ENCODE measurements at regions not wholly inside any gene's neighbourhood (a gene's known extent, or its start where the extent isn't known, plus 50 kb on each side); places are given as distances from the start of the nearest gene placed in this dataset.

- no peak for TF ChIP-seq CTCF (IDR thresholded peaks at IDR 0.05; ENCODE audit: low read depth, low read length, missing control alignments)
These were observed 81.8 kb upstream of the LINGO1 start for GRCh38 chr15:77714555-77714954.

GRCh38 chr15:77714023-77714422, 81.3 kb upstream of the LINGO1 start:
- no peak for TF ChIP-seq CTCF (IDR thresholded peaks at IDR 0.05; ENCODE audit: low read depth, low read length, missing control alignments)
- no peak for DNase-seq (ENCODE audit: low read depth)

More at GRCh38 chr15:77714555-77714954, 81.8 kb upstream of the LINGO1 start:
- no peak for DNase-seq (ENCODE audit: low read depth)
- no peak overlapping the region for H3K4me3 ChIP-seq (ENCODE audit: low read depth, low read length)

GRCh38 chr15:77713281-77713680, 80.6 kb upstream of the LINGO1 start:
- no peak overlapping the region for H3K4me3 ChIP-seq (ENCODE audit: low read depth, low read length)
- no peak for DNase-seq (ENCODE audit: low read depth)
- TF ChIP-seq CTCF (IDR thresholded peaks at IDR 0.05; ENCODE audit: low read depth, low read length, missing control alignments): no peak

More at GRCh38 chr15:77714023-77714422, 81.3 kb upstream of the LINGO1 start:
- H3K4me3 ChIP-seq (ENCODE audit: low read depth, low read length): no peak overlapping the region

- TF ChIP-seq CTCF (IDR thresholded peaks at IDR 0.05; ENCODE audit: low read depth, low read length, missing control alignments): no peak
- no peak for DNase-seq (ENCODE audit: low read depth)
- no peak overlapping the region for H3K4me3 ChIP-seq (ENCODE audit: low read depth, low read length)
These were observed 79.7 kb upstream of the LINGO1 start for GRCh38 chr15:77712438-77712837.

GRCh38 chr15:77710637-77711036, 77.9 kb upstream of the LINGO1 start:
- DNase-seq (ENCODE audit: low read depth): no peak
- TF ChIP-seq CTCF (IDR thresholded peaks at IDR 0.05; ENCODE audit: low read depth, low read length, missing control alignments): no peak
- H3K4me3 ChIP-seq (ENCODE audit: low read depth, low read length): no peak overlapping the region

GRCh38 chr15:77710206-77710605, 77.5 kb upstream of the LINGO1 start:
- no peak for TF ChIP-seq CTCF (IDR thresholded peaks at IDR 0.05; ENCODE audit: low read depth, low read length, missing control alignments)
- DNase-seq (ENCODE audit: low read depth): no peak
- H3K4me3 ChIP-seq (ENCODE audit: low read depth, low read length): no peak overlapping the region

GRCh38 chr15:77709135-77709886, 76.6 kb upstream of the LINGO1 start:
- DNase-seq (ENCODE audit: low read depth): no peak
- H3K4me3 ChIP-seq (ENCODE audit: low read depth, low read length): no peak overlapping the region
- TF ChIP-seq CTCF (IDR thresholded peaks at IDR 0.05; ENCODE audit: low read depth, low read length, missing control alignments): no peak
